Activated CD4-positive, alpha-beta T cell treated with anti-CD3 and anti-CD28 coated beads, Interleukin-2, Interleukin-4, amounts not matched to agents 100 ng/mL and 50 ng/mL, durations not matched to agents 16 hours and 8 hours (primary cell): ENCODE measurements at regions not wholly inside any gene's neighbourhood (a gene's known extent, or its start where the extent isn't known, plus 50 kb on each side); places are given as distances from the start of the nearest gene placed in this dataset.

Source experiments
- DNase-seq: peaks from one replicate; pipeline ENCODE4 v3.0.0-alpha.2; 2020; ENCODE audit warnings: low spot score

- DNase-seq = peak; percentile 38
Measured at GRCh38 chr3:31250116-31250777, 282.5 kb upstream of the STT3B start.

- DNase-seq = peak; percentile 63
Measured at GRCh38 chr3:31251083-31251482, 281.6 kb upstream of the STT3B start.

- peak; percentile 91 for DNase-seq
Measured at GRCh38 chr3:31252216-31253185, 280.2 kb upstream of the STT3B start.

GRCh38 chr3:31253782-31254181, 278.9 kb upstream of the STT3B start:
- peak; percentile 68 for DNase-seq

GRCh38 chr3:31254483-31254882, 278.2 kb upstream of the STT3B start:
- no peak for DNase-seq

- DNase-seq = no peak
Measured at GRCh38 chr3:31255007-31255581, 277.6 kb upstream of the STT3B start.

GRCh38 chr3:31262201-31262600, 270.5 kb upstream of the STT3B start:
- no peak for DNase-seq

GRCh38 chr3:31263897-31264296, 268.8 kb upstream of the STT3B start:
- DNase-seq = no peak

GRCh38 chr3:31265646-31266428, 266.9 kb upstream of the STT3B start:
- DNase-seq = no peak

- DNase-seq = peak; percentile 21
Measured at GRCh38 chr3:31268868-31269267, 263.9 kb upstream of the STT3B start.

- no peak for DNase-seq
Measured at GRCh38 chr3:31270010-31270409, 262.7 kb upstream of the STT3B start.

- DNase-seq = no peak
Measured at GRCh38 chr3:31274326-31275024, 258.2 kb upstream of the STT3B start.

GRCh38 chr3:31275038-31275572, 257.6 kb upstream of the STT3B start:
- DNase-seq = no peak

GRCh38 chr3:31275583-31275982, 257.1 kb upstream of the STT3B start:
- no peak for DNase-seq

GRCh38 chr3:31277582-31277981, 255.1 kb upstream of the STT3B start:
- DNase-seq = no peak

GRCh38 chr3:31278532-31278931, 254.2 kb upstream of the STT3B start:
- DNase-seq = no peak

GRCh38 chr3:31284776-31285175, 247.9 kb upstream of the STT3B start:
- no peak for DNase-seq

- no peak for DNase-seq
Measured at GRCh38 chr3:31285833-31286486, 246.8 kb upstream of the STT3B start.

GRCh38 chr3:31288224-31288623, 244.5 kb upstream of the STT3B start:
- DNase-seq = no peak

- DNase-seq = peak; percentile 64
Measured at GRCh38 chr3:31288641-31289100, 244.1 kb upstream of the STT3B start.

- DNase-seq = no peak
Measured at GRCh38 chr3:31289584-31289983, 243.1 kb upstream of the STT3B start.
